ENCODE measurements at regions not wholly inside any gene's neighbourhood (a gene's known extent, or its start where the extent isn't known, plus 50 kb on each side); places are given as distances from the start of the nearest gene placed in this dataset.

GRCh38 chr12:126860210-126860609 is 1406.8 kb upstream of the TMEM132C start:
- Histone ChIP-seq H3K4me1 (ENCODE audit: control insufficient read depth in 2 of 2, insufficient read depth in 2 of 2, low read length in 1 of 2) (no peaks in the 10 kb centered on the region), H3K4me3 (ENCODE audit: low read depth in 1 of 2, low read length in 2 of 2) (no peak overlapping the region), H3K9me3 (ENCODE audit: control insufficient read depth in 2 of 2, insufficient read depth in 1 of 2, low read depth in 1 of 2, low read length in 1 of 2) (peaks cover 0 to 2% of the 10 kb centered on the region in 2 donors), H3K36me3 (ENCODE audit: control insufficient read depth in 2 of 2, insufficient read depth in 2 of 2, low read length in 1 of 2) (no peaks in the 10 kb centered on the region), H3K27me3 (ENCODE audit: control insufficient read depth in 1 of 2, insufficient read depth in 2 of 2, low read length in 2 of 2) (no peaks in the 10 kb centered on the region), H3K27ac (ENCODE audit: low read depth in 2 of 2, low read length in 1 of 2) (no peak overlapping the region)
- 69 to 72% methylated on average over 1 of the region's 1 CpG for WGBS, 2 donors

- Histone ChIP-seq H3K4me1 (ENCODE audit: control insufficient read depth in 2 of 2, insufficient read depth in 2 of 2, low read length in 1 of 2) (no peaks in the 10 kb centered on the region), H3K4me3 (ENCODE audit: low read depth in 1 of 2, low read length in 2 of 2) (no peak overlapping the region), H3K27ac (ENCODE audit: low read depth in 2 of 2, low read length in 1 of 2) (no peak overlapping the region), H3K36me3 (ENCODE audit: control insufficient read depth in 2 of 2, insufficient read depth in 2 of 2, low read length in 1 of 2) (no peaks in the 10 kb centered on the region), H3K9me3 (ENCODE audit: control insufficient read depth in 2 of 2, insufficient read depth in 1 of 2, low read depth in 1 of 2, low read length in 1 of 2) (peaks cover 0 to 2% of the 10 kb centered on the region in 2 donors), H3K27me3 (ENCODE audit: control insufficient read depth in 1 of 2, insufficient read depth in 2 of 2, low read length in 2 of 2) (no peaks in the 10 kb centered on the region)
- 47 to 58% methylated on average over 4 of the region's 4 CpGs for WGBS, 2 donors
Observed at GRCh38 chr12:126862500-126862899, 1404.5 kb upstream of the TMEM132C start.

- 50 to 59% methylated on average over 2 of the region's 2 CpGs for WGBS, 2 donors
- Histone ChIP-seq H3K9me3 (ENCODE audit: control insufficient read depth in 2 of 2, insufficient read depth in 1 of 2, low read depth in 1 of 2, low read length in 1 of 2) (no peaks in the 10 kb centered on the region), H3K36me3 (ENCODE audit: control insufficient read depth in 2 of 2, insufficient read depth in 2 of 2, low read length in 1 of 2) (no peaks in the 10 kb centered on the region), H3K4me1 (ENCODE audit: control insufficient read depth in 2 of 2, insufficient read depth in 2 of 2, low read length in 1 of 2) (no peaks in the 10 kb centered on the region), H3K27ac (ENCODE audit: low read depth in 2 of 2, low read length in 1 of 2) (no peak overlapping the region), H3K4me3 (ENCODE audit: low read depth in 1 of 2, low read length in 2 of 2) (no peak overlapping the region), H3K27me3 (ENCODE audit: control insufficient read depth in 1 of 2, insufficient read depth in 2 of 2, low read length in 2 of 2) (no peaks in the 10 kb centered on the region)
Observed at GRCh38 chr12:126869644-126870043, 1397.3 kb upstream of the TMEM132C start.

GRCh38 chr12:126873701-126874100 is 1393.3 kb upstream of the TMEM132C start:
- Histone ChIP-seq H3K4me3 (ENCODE audit: low read depth in 1 of 2, low read length in 2 of 2) (no peak overlapping the region), H3K4me1 (ENCODE audit: control insufficient read depth in 2 of 2, insufficient read depth in 2 of 2, low read length in 1 of 2) (no peaks in the 10 kb centered on the region), H3K9me3 (ENCODE audit: control insufficient read depth in 2 of 2, insufficient read depth in 1 of 2, low read depth in 1 of 2, low read length in 1 of 2) (peaks cover 0 to 2% of the 10 kb centered on the region in 2 donors), H3K36me3 (ENCODE audit: control insufficient read depth in 2 of 2, insufficient read depth in 2 of 2, low read length in 1 of 2) (no peaks in the 10 kb centered on the region), H3K27ac (ENCODE audit: low read depth in 2 of 2, low read length in 1 of 2) (no peak overlapping the region), H3K27me3 (ENCODE audit: control insufficient read depth in 1 of 2, insufficient read depth in 2 of 2, low read length in 2 of 2) (no peaks in the 10 kb centered on the region)
- WGBS, 2 donors: 85 to 91% methylated on average over 5 of the region's 5 CpGs

GRCh38 chr12:126874427-126875026 is 1392.4 kb upstream of the TMEM132C start:
- Histone ChIP-seq H3K27me3 (ENCODE audit: control insufficient read depth in 1 of 2, insufficient read depth in 2 of 2, low read length in 2 of 2) (no peaks in the 10 kb centered on the region), H3K36me3 (ENCODE audit: control insufficient read depth in 2 of 2, insufficient read depth in 2 of 2, low read length in 1 of 2) (no peaks in the 10 kb centered on the region), H3K27ac (ENCODE audit: low read depth in 2 of 2, low read length in 1 of 2) (no peak overlapping the region), H3K4me3 (ENCODE audit: low read depth in 1 of 2, low read length in 2 of 2) (no peak overlapping the region), H3K4me1 (ENCODE audit: control insufficient read depth in 2 of 2, insufficient read depth in 2 of 2, low read length in 1 of 2) (no peaks in the 10 kb centered on the region), H3K9me3 (ENCODE audit: control insufficient read depth in 2 of 2, insufficient read depth in 1 of 2, low read depth in 1 of 2, low read length in 1 of 2) (peaks cover 0 to 2% of the 10 kb centered on the region in 2 donors)
- 27 to 31% methylated on average over 8 of the region's 8 CpGs for WGBS, 2 donors

- Histone ChIP-seq H3K9me3 (ENCODE audit: control insufficient read depth in 2 of 2, insufficient read depth in 1 of 2, low read depth in 1 of 2, low read length in 1 of 2) (peaks cover 0 to 2% of the 10 kb centered on the region in 2 donors), H3K27me3 (ENCODE audit: control insufficient read depth in 1 of 2, insufficient read depth in 2 of 2, low read length in 2 of 2) (peaks cover 0 to 3% of the 10 kb centered on the region in 2 donors), H3K4me3 (ENCODE audit: low read depth in 1 of 2, low read length in 2 of 2) (no peak overlapping the region), H3K36me3 (ENCODE audit: control insufficient read depth in 2 of 2, insufficient read depth in 2 of 2, low read length in 1 of 2) (no peaks in the 10 kb centered on the region), H3K27ac (ENCODE audit: low read depth in 2 of 2, low read length in 1 of 2) (no peak overlapping the region), H3K4me1 (ENCODE audit: control insufficient read depth in 2 of 2, insufficient read depth in 2 of 2, low read length in 1 of 2) (peaks cover 0 to 2% of the 10 kb centered on the region in 2 donors)
- 61 to 62% methylated on average over 2 of the region's 2 CpGs for WGBS, 2 donors
Observed at GRCh38 chr12:126879842-126880241, 1387.1 kb upstream of the TMEM132C start.

- Histone ChIP-seq H3K4me1 (ENCODE audit: control insufficient read depth in 2 of 2, insufficient read depth in 2 of 2, low read length in 1 of 2) (peaks cover 0 to 2% of the 10 kb centered on the region in 2 donors), H3K4me3 (ENCODE audit: low read depth in 1 of 2, low read length in 2 of 2) (no peak overlapping the region), H3K36me3 (ENCODE audit: control insufficient read depth in 2 of 2, insufficient read depth in 2 of 2, low read length in 1 of 2) (no peaks in the 10 kb centered on the region), H3K27me3 (ENCODE audit: control insufficient read depth in 1 of 2, insufficient read depth in 2 of 2, low read length in 2 of 2) (peaks cover 0 to 3% of the 10 kb centered on the region in 2 donors), H3K9me3 (ENCODE audit: control insufficient read depth in 2 of 2, insufficient read depth in 1 of 2, low read depth in 1 of 2, low read length in 1 of 2) (no peaks in the 10 kb centered on the region), H3K27ac (ENCODE audit: low read depth in 2 of 2, low read length in 1 of 2) (no peak overlapping the region)
- WGBS, 2 donors: 19 to 26% methylated on average over 4 of the region's 4 CpGs
Observed at GRCh38 chr12:126883697-126884096, 1383.3 kb upstream of the TMEM132C start.

GRCh38 chr12:126889501-126889900 is 1377.5 kb upstream of the TMEM132C start:
- H3K36me3 ChIP-seq (ENCODE audit: control insufficient read depth in 2 of 2, insufficient read depth in 2 of 2, low read length in 1 of 2): no peaks in the 10 kb centered on the region
- H3K27ac ChIP-seq (ENCODE audit: low read depth in 2 of 2, low read length in 1 of 2): no peak overlapping the region
- no peaks in the 10 kb centered on the region for H3K9me3 ChIP-seq (ENCODE audit: control insufficient read depth in 2 of 2, insufficient read depth in 1 of 2, low read depth in 1 of 2, low read length in 1 of 2)
- WGBS, 2 donors: 73 to 80% methylated on average over 4 of the region's 4 CpGs
- H3K4me3 ChIP-seq (ENCODE audit: low read depth in 1 of 2, low read length in 2 of 2): no peak overlapping the region
- H3K27me3 ChIP-seq (ENCODE audit: control insufficient read depth in 1 of 2, insufficient read depth in 2 of 2, low read length in 2 of 2): no peaks in the 10 kb centered on the region
- H3K4me1 ChIP-seq (ENCODE audit: control insufficient read depth in 2 of 2, insufficient read depth in 2 of 2, low read length in 1 of 2): no peaks in the 10 kb centered on the region

GRCh38 chr12:126890097-126890496 is 1376.9 kb upstream of the TMEM132C start:
- Histone ChIP-seq H3K27ac (ENCODE audit: low read depth in 2 of 2, low read length in 1 of 2) (no peak overlapping the region), H3K4me3 (ENCODE audit: low read depth in 1 of 2, low read length in 2 of 2) (no peak overlapping the region), H3K4me1 (ENCODE audit: control insufficient read depth in 2 of 2, insufficient read depth in 2 of 2, low read length in 1 of 2) (no peaks in the 10 kb centered on the region), H3K27me3 (ENCODE audit: control insufficient read depth in 1 of 2, insufficient read depth in 2 of 2, low read length in 2 of 2) (no peaks in the 10 kb centered on the region), H3K9me3 (ENCODE audit: control insufficient read depth in 2 of 2, insufficient read depth in 1 of 2, low read depth in 1 of 2, low read length in 1 of 2) (no peaks in the 10 kb centered on the region), H3K36me3 (ENCODE audit: control insufficient read depth in 2 of 2, insufficient read depth in 2 of 2, low read length in 1 of 2) (no peaks in the 10 kb centered on the region)
- WGBS, 2 donors: 74% methylated on average over 2 of the region's 2 CpGs

- Histone ChIP-seq H3K4me1 (ENCODE audit: control insufficient read depth in 2 of 2, insufficient read depth in 2 of 2, low read length in 1 of 2) (no peaks in the 10 kb centered on the region), H3K9me3 (ENCODE audit: control insufficient read depth in 2 of 2, insufficient read depth in 1 of 2, low read depth in 1 of 2, low read length in 1 of 2) (no peaks in the 10 kb centered on the region)
- 94 to 98% methylated on average over 1 of the region's 1 CpG for WGBS, 2 donors
Observed at GRCh38 chr12:126891789-126892188, 1375.2 kb upstream of the TMEM132C start.

More at GRCh38 chr12:126891789-126892188, 1375.2 kb upstream of the TMEM132C start:
- Histone ChIP-seq H3K36me3 (ENCODE audit: control insufficient read depth in 2 of 2, insufficient read depth in 2 of 2, low read length in 1 of 2) (no peaks in the 10 kb centered on the region), H3K4me3 (ENCODE audit: low read depth in 1 of 2, low read length in 2 of 2) (no peak overlapping the region), H3K27me3 (ENCODE audit: control insufficient read depth in 1 of 2, insufficient read depth in 2 of 2, low read length in 2 of 2) (no peaks in the 10 kb centered on the region), H3K27ac (ENCODE audit: low read depth in 2 of 2, low read length in 1 of 2) (no peak overlapping the region)
